ENCODE measurements at regions not wholly inside any gene's neighbourhood (a gene's known extent, or its start where the extent isn't known, plus 50 kb on each side); places are given as distances from the start of the nearest gene placed in this dataset.

DNA sequence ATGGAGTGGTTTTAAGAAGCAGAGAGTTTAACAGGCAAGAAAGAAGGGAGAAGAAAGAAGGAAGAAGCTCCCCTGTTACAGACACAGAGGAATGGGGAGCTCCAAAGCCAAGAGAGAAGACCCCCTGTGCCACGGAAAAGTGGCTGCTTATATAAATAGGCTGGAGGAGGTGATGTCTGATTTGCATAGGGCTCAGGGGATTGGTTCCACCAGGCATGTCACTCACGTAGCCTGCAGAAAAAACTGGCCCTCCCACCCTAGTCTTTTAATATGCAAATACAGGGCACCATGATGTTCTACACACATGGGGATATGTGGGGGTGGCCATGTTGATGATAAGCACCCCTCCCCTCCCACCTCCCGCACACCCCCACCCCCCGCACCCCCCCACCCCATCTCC lies 99.6 kb downstream of the ETS2 start:
- TF ChIP-seq, protein P1, sequence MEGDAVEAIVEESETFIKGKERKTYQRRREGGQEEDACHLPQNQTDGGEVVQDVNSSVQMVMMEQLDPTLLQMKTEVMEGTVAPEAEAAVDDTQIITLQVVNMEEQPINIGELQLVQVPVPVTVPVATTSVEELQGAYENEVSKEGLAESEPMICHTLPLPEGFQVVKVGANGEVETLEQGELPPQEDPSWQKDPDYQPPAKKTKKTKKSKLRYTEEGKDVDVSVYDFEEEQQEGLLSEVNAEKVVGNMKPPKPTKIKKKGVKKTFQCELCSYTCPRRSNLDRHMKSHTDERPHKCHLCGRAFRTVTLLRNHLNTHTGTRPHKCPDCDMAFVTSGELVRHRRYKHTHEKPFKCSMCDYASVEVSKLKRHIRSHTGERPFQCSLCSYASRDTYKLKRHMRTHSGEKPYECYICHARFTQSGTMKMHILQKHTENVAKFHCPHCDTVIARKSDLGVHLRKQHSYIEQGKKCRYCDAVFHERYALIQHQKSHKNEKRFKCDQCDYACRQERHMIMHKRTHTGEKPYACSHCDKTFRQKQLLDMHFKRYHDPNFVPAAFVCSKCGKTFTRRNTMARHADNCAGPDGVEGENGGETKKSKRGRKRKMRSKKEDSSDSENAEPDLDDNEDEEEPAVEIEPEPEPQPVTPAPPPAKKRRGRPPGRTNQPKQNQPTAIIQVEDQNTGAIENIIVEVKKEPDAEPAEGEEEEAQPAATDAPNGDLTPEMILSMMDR (IDR thresholded peaks at IDR 0.05): no peak
- TF ChIP-seq POLR2A (IDR thresholded peaks at IDR 0.05): no peak

All from lower leg skin (tissue), 3 donors.